HCT116 (cell line): ENCODE measurements at regions not wholly inside any gene's neighbourhood (a gene's known extent, or its start where the extent isn't known, plus 50 kb on each side); places are given as distances from the start of the nearest gene placed in this dataset.

Source experiments
- CEBPB ChIP-seq: IDR thresholded peaks from 2 replicates; pipeline ENCODE4 v1.6.1; 2012; ENCODE audit warnings: low read depth
- CTCF ChIP-seq, 3 experiments: fragments of 200-600 bp in 1 of 3; sonication (generic) in 1 of 3; IDR thresholded peaks in 2 of 3; conservative IDR thresholded peaks in 1 of 3; 2 replicates each; pipeline ENCODE4 v1.5.1; 2012 to 2017; ENCODE audit warnings: low read depth in 2 of 3, low read length in 2 of 3, antibody characterized with exemption in 1 of 3, borderline replicate concordance in 1 of 3, control low read depth in 1 of 3, mild to moderate bottlenecking in 1 of 3, mixed read lengths in 1 of 3, mixed run types in 1 of 3, moderate library complexity in 1 of 3; ENCODE audit not compliant: insufficient read depth in 1 of 3
- EZH2phosphoT487 ChIP-seq: fragments of 200-600 bp; IDR thresholded peaks from 2 replicates; pipeline ENCODE4 v1.6.1; 2018; ENCODE audit warnings: antibody characterized with exemption, borderline replicate concordance
- JUND ChIP-seq: IDR thresholded peaks from 2 replicates; pipeline ENCODE4 v1.6.1; 2012
- POLR2A ChIP-seq: IDR thresholded peaks from 2 replicates; pipeline ENCODE4 v1.7.0; 2011; ENCODE audit warnings: borderline replicate concordance; ENCODE audit not compliant: insufficient read depth, insufficient read length; ENCODE audit errors: extremely low read depth
- POLR2AphosphoS5 ChIP-seq: IDR thresholded peaks from 2 replicates; pipeline ENCODE4 v1.6.1; 2011; ENCODE audit warnings: mild to moderate bottlenecking, low read depth, low read length, moderate library complexity
- RAD21 ChIP-seq: IDR thresholded peaks from 2 replicates; pipeline ENCODE4 v1.6.1; 2012; ENCODE audit warnings: low read depth, mild to moderate bottlenecking
- REST ChIP-seq: IDR thresholded peaks from 2 replicates; pipeline ENCODE4 v1.6.1; 2012; ENCODE audit warnings: low read depth
- SIN3A ChIP-seq: IDR thresholded peaks from 2 replicates; pipeline ENCODE4 v1.6.1; 2012; ENCODE audit warnings: low read depth
- SP1 ChIP-seq: IDR thresholded peaks from 2 replicates; pipeline ENCODE4 v1.6.1; 2012; ENCODE audit warnings: low read depth
- SRF ChIP-seq: IDR thresholded peaks from 2 replicates; pipeline ENCODE4 v1.6.1; 2012; ENCODE audit warnings: low read depth
- YY1 ChIP-seq: IDR thresholded peaks from 2 replicates; pipeline ENCODE4 v1.6.1; 2011; ENCODE audit warnings: low read length, low read depth, moderate library complexity, mild to moderate bottlenecking; ENCODE audit not compliant: insufficient replicate concordance; ENCODE audit errors: extremely low read depth

GRCh38 chr2:36287363-36288275, 68.0 kb upstream of the CRIM1 start:
- TF ChIP-seq CTCF (IDR thresholded peaks at IDR 0.05 in 2 of 3, conservative IDR thresholded peaks at IDR 0.05 in 1 of 3; ENCODE audit: borderline replicate concordance in 1 of 3, insufficient read depth in 1 of 3, low read depth in 2 of 3, low read length in 2 of 3) (no peak), POLR2A (no peak), EZH2phosphoT487 (no peak), SP1 (no peak), REST (no peak), SRF (no peak), YY1 (no peak), POLR2AphosphoS5 (no peak), RAD21 (no peak), SIN3A (no peak), JUND (no peak), CEBPB (no peak)
